GM18909 (cell line): ENCODE measurements at regions not wholly inside any gene's neighbourhood (a gene's known extent, or its start where the extent isn't known, plus 50 kb on each side); places are given as distances from the start of the nearest gene placed in this dataset.

Experiments
- ATAC-seq: cut with Tn5 transposase; IDR thresholded peaks from one replicate; pipeline ENCODE4 v1.9.1; 2021; ENCODE audit warnings: mild to moderate bottlenecking; ENCODE audit not compliant: unreplicated experiment, poor library complexity

GRCh38 chr2:67246791-67247190 is 150.3 kb upstream of the ETAA1 start:
- ATAC-seq = no peak

- no peak for ATAC-seq
These were observed 145.4 kb upstream of the ETAA1 start for GRCh38 chr2:67251741-67252140.

GRCh38 chr2:67255933-67256615 is 141.1 kb upstream of the ETAA1 start:
- ATAC-seq = no peak

DNA sequence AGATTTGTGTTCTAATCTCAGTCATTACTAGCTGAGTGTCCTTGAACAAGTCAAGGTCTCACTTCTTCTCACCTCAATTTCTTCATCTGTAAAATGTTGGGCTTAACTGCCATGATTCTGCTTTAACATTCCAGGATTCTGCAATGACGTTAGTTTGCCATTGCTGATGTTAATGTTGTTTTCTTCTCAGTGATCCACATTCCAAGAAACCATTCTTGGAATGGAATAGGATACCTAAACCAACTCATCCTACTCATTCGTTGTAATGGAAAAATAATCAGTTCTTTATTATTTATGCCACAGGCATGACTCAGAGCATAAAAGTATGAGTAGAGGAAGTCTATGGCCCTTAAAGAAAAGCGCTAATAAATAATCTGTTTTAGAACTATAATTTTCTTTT is 140.2 kb upstream of the ETAA1 start:
- ATAC-seq = no peak

- ATAC-seq = no peak
These were observed 139.0 kb upstream of the ETAA1 start for GRCh38 chr2:67258122-67258521.

DNA sequence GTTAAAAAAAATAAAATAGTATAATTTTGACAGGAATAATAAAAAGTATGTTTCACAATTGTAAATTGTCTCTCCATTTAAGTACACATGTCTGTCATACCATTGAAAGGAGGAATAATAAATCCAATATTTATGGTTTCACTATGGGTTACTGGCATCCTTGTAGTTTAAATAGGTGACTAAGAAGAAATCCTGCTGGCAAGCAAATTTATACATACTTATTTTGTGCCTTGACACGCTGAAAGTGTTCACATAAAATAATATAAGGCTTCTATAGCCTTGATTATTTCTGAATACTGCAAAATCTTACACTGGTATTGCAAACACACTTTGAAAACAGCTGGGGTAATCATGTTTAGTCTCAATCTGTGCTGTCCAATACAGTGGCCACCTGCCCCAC is 138.3 kb upstream of the ETAA1 start:
- no peak for ATAC-seq

- ATAC-seq = no peak
These were observed 137.4 kb upstream of the ETAA1 start for GRCh38 chr2:67259556-67260342.

DNA sequence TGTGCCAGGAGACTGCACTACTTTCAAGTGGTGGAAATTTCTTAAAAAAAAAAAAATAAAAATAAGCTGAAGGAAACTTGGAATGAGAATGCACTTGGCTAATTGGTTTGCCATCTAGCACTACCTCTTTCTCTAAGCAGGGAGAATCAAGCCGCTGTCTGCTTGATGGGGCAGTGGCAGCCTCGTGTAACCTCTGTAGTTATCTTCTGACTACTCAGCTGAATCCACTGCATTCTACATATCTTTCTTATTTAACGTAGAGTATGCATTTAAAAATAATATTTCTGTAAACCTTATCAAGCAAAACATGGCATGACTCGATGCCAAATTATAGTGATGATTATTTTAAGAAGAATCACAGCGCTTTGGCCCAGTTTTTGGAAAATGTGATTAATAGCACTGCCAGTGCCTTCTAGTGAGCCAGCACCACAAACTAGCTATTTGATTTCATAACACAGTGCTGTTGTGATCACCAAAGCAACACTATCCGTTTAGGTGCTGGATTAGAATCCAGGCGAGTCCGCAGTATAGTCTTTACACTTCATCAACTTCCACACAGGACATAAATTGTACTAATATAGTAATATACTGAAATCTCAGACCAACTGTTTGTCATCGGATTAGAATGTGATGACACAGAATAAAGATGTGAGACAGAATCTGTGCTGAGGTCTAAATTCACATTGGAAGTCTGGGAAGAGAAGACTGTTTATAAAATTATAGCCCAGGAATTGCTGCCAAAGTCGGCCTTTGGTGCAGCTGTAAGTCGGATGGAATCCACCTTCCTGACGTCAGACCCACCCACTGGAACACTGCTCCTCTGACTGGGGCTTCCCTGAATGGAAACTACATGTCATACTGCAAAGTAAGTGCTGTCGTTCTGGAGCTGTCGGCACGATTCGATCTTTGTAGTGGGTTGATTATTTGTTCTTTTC is 136.5 kb upstream of the ETAA1 start:
- no peak for ATAC-seq

DNA sequence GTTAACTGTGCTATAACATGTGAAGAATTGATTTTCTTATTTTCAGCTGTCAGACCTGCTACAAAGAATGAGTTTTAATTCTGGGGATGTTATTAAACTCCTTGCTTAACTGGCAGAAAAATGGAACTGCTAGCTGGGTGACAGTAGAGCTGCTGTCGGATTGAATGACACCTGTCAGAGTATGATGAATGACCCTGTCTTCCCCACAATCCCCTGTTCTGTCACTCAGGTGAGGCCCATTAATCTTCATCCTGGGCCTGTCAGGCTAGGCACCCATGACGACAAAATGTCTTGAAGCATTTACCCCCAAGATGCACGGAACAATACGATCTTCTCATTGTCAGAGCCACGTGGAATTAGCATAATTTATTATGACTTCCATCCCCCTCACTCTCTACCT is 129.9 kb upstream of the ETAA1 start:
- no peak for ATAC-seq

GRCh38 chr2:67268797-67269196 is 128.3 kb upstream of the ETAA1 start:
- no peak for ATAC-seq

DNA sequence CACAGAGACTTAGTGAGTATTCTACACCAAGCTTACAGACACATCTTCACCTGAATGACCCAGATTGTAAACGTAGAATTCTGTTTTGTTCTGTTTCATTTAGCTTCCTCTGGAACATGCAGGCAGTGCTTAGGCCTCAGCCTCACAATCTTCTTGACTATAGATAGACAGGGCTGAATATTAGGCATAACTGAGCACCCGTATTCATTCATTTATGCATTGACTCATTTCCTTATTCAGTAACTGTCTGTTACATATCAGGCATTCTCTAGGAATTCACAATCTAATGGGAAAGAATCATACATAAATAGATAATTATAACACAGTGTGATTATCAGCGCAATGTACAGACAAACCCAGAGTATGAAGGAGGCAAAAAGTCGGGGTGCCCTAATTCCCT is 124.9 kb upstream of the ETAA1 start:
- ATAC-seq = no peak

DNA sequence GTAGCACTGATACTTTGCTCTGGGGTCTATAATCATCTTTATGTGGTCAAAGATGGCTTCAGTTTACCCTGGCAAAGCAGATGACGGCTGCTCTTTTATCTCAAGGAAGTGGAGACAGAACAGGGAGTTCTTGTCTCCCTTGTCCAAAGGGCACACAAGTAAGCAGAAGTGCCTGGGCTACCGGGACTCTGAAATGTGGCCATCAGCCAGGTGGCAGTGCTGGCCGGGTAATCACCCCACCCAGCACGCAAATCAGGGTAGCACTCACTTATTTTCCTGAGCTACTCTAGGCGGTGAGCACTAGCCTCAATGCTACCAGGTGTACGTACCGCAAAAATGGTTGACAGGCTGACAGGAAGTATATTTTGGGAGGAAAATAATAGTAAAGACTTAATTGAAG is 119.7 kb upstream of the ETAA1 start:
- ATAC-seq = no peak

DNA sequence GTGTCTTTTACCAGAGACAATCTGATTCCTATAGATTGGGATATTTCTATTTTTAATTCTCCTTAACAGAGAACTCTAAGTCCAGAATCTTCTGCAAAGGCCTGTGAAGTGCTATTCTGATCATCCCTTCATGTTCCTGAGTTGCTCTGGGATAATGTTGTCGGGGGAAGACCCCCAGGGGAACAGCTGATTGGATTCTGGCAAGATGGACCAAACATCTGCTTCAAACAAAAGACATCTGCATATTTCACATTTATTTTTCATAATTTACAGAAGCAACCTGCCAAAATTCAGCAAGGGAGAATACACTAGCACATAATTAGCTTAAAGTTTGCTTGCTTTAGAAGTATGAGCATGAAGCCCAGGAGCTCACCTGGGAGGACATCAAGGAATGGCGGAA is 116.0 kb upstream of the ETAA1 start:
- ATAC-seq = no peak

DNA sequence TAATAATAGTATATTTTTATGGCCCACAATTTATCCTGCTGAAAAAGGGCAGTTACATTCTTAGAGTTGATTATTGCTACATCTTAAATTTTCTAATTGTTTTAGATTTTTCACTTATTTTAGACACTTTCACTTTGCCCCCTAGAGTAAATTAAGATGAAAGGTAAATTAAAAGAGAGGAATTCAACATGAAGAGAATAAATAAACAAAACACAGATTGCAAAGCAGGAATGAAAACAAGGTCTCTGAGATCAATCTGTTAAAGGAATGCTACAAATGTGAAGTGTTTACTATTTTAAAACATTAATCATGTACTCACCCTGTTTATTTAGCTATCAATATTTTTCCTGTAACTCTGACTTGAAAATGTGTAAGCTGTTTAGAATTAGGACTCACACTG is 113.5 kb upstream of the ETAA1 start:
- ATAC-seq = no peak

- ATAC-seq = no peak
These were observed 110.0 kb upstream of the ETAA1 start for GRCh38 chr2:67286981-67287759.

GRCh38 chr2:67289271-67289670 is 107.9 kb upstream of the ETAA1 start:
- no peak for ATAC-seq

DNA sequence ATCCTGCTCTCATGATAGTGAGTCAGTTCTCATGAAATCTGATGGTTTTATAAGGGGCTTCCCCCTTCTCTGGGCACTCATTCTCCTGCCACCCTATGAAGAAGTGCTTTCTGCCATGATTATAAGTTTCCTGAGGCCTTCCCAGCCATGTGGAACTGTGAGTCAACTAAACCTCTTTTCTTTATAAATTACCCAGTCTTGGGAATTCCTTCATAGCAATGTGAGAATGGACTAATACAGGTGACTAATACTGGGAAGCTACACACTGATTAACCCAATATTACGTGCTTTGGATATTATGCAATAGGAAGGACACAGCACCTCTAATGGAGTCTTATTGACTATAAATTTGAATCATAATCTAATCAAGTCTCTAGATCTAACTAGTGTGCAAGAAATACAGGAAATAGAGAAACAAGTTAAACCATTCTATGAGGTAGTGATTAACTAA is 107.2 kb upstream of the ETAA1 start:
- ATAC-seq = no peak

DNA sequence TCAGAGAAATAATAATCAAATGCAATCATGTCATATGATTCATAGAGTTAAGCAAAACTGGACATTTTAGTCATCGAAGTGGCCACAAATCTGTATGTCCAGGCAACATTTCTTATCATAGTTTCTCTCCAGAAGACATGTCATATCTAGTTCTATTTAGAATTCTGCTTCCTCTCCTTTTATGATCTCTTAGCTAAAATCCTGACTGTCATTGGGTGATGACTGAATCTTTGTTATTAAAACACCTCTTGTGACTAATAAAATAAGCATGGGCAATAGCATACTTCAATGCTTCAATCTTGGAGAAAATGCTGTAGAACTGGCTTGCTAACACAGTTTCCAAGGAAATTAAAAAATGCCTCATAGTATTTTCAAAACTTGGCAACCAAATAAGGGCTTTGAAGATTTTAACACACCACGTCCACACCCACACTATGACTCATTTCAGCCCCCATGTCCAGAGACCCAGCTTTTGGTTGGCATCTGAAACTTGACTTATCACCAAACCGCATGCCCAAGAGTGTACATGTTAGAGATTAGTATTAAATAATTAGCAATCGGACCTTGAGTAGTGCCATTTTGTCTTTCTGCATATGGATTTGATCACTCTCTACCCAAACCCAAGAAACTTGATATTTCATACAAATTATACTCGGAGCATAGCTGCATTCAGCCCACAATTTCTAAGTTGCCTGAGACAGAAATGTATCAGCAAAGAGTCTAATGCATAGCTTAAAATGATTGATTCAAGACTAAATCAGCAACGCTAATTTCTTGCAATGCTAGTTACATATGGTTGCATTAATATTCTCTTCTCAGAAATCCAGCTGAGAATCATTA is 106.5 kb upstream of the ETAA1 start:
- no peak for ATAC-seq

GRCh38 chr2:67294218-67294617 is 102.9 kb upstream of the ETAA1 start:
- ATAC-seq = no peak
